GM12878 (cell line): ENCODE measurements at regions not wholly inside any gene's neighbourhood (a gene's known extent, or its start where the extent isn't known, plus 50 kb on each side); places are given as distances from the start of the nearest gene placed in this dataset.

Experiments
- ATAC-seq: fragments of 200-7000 bp; cut with Tn5 transposase; 3 replicates; pipeline ENCODE4 v1.9.1; 2020; ENCODE audit warnings: mild to moderate bottlenecking, moderate library complexity
- BruUV-seq: library from RNA; stranded (reverse); fragments of 400-500 nt; replicated peaks from 2 replicates; lab custom pipeline; 2021; lab: Mats Ljungman, UMichigan
- CTCF ChIA-PET: fragments of 300-600 bp; sonication (Branson Sonifier 250); formaldehyde crosslinking; extraction: SDS; loops from one replicate; lab custom pipeline; 2021; ENCODE audit warnings: inconsistent platforms; lab: Yijun Ruan, JAX
- POLR2A ChIA-PET: fragments of 350-600 bp; formaldehyde crosslinking; extraction: SDS; loops from one replicate; lab custom pipeline; 2021; ENCODE audit warnings: inconsistent platforms; lab: Charles Lee
- RAD21 ChIA-PET: fragments of 300-600 bp; sonication (Branson Sonifier 250); formaldehyde crosslinking; loops from one replicate; lab custom pipeline; 2023; ENCODE audit warnings: antibody characterized with exemption; ENCODE audit not compliant: unreplicated experiment; lab: Charles Lee
- SMC1A ChIA-PET: fragments of 300-600 bp; sonication (Branson Sonifier 250); formaldehyde crosslinking; loops from one replicate; lab custom pipeline; 2023; ENCODE audit not compliant: unreplicated experiment, uncharacterized antibody; lab: Charles Lee
- DNase-seq: peaks from one replicate; pipeline ENCODE4 v3.0.0-alpha.2; 2011; ENCODE audit warnings: low read depth, low spot score
- FAIRE-seq: peaks from 3 replicates; lab custom pipeline; 2011; peaks lifted over from hg19 to GRCh38; lab: Jason Lieb, UNC
- H2AFZ ChIP-seq: 2 replicates; pipeline ENCODE4 v1.6.0; 2011; ENCODE audit warnings: low read depth, low read length, control low read depth; ENCODE audit not compliant: control insufficient read depth
- H3K27ac ChIP-seq: 2 replicates; pipeline ENCODE4 v1.5.1; 2011; ENCODE audit warnings: control low read depth; ENCODE audit not compliant: control insufficient read depth, insufficient read depth
- H3K27me3 ChIP-seq, 2 experiments: replicated peaks in 1 of 2; 2 replicates each; pipeline versions ENCODE4 v1.6.0 to v1.6.1; 2011; ENCODE audit warnings: low read length in 1 of 2; ENCODE audit not compliant: control insufficient read depth in 2 of 2, insufficient read depth in 2 of 2
- H3K36me3 ChIP-seq, 2 experiments: 2 replicates each; pipeline ENCODE4 v1.5.1; 2011; ENCODE audit warnings: low read length in 1 of 2; ENCODE audit not compliant: control insufficient read depth in 2 of 2, insufficient read depth in 2 of 2
- H3K4me1 ChIP-seq: 2 replicates; pipeline ENCODE4 v1.6.1; 2011; ENCODE audit warnings: mild to moderate bottlenecking, low read length, moderate library complexity, mixed read lengths; ENCODE audit not compliant: control insufficient read depth, insufficient read depth
- H3K4me2 ChIP-seq: 2 replicates; pipeline ENCODE4 v1.6.0; 2011; ENCODE audit warnings: control low read depth; ENCODE audit not compliant: control insufficient read depth, insufficient read depth
- H3K4me3 ChIP-seq: fragments of 200-600 bp; sonication (generic); 2 replicates; pipeline ENCODE4 v1.5.1; 2016
- H3K79me2 ChIP-seq: 2 replicates; pipeline ENCODE4 v1.6.0; 2011; ENCODE audit warnings: low read length; ENCODE audit not compliant: control insufficient read depth, insufficient read depth
- H3K9ac ChIP-seq: 2 replicates; pipeline ENCODE4 v1.8.0; 2011; ENCODE audit warnings: low read length, control low read depth, mixed read lengths; ENCODE audit not compliant: control insufficient read depth, insufficient read depth
- H3K9me3 ChIP-seq: replicated peaks from 3 replicates; pipeline ENCODE4 v1.5.1; 2011; ENCODE audit warnings: mild to moderate bottlenecking, low read length; ENCODE audit not compliant: control insufficient read depth, insufficient read depth
- H4K20me1 ChIP-seq: 2 replicates; pipeline ENCODE4 v1.6.0; 2011; ENCODE audit not compliant: control insufficient read depth, insufficient read depth
- GABPA ChIP-seq: IDR thresholded peaks from 2 replicates; pipeline ENCODE4 v1.6.1; 2014; ENCODE audit warnings: antibody characterized with exemption, low read depth, mild to moderate bottlenecking, inconsistent platforms
- HDGF ChIP-seq: fragments of 450-650 bp; IDR thresholded peaks from 2 replicates; pipeline ENCODE4 v1.6.1; 2016; ENCODE audit warnings: antibody characterized with exemption
- MTA3 ChIP-seq: IDR thresholded peaks from 2 replicates; pipeline ENCODE4 v1.6.1; 2012; ENCODE audit warnings: low read length, inconsistent platforms, borderline replicate concordance
- NFXL1 ChIP-seq: fragments of 450-650 bp; IDR thresholded peaks from 2 replicates; pipeline ENCODE4 v1.6.1; 2017; ENCODE audit warnings: antibody characterized with exemption, mild to moderate bottlenecking, borderline replicate concordance
- RCOR1 ChIP-seq: conservative IDR thresholded peaks from 2 replicates; pipeline ENCODE4 v1.6.1; 2012; ENCODE audit warnings: low read depth, low read length, improper control_type of control experiment
- TCF12 ChIP-seq: IDR thresholded peaks from 2 replicates; pipeline ENCODE4 v1.6.1; 2011; ENCODE audit warnings: low read depth, mild to moderate bottlenecking, low read length
- USF2 ChIP-seq: IDR thresholded peaks from 2 replicates; pipeline ENCODE4 v1.6.1; 2011; ENCODE audit warnings: low read depth, low read length, improper control_type of control experiment, borderline replicate concordance
- ZNF384 ChIP-seq: IDR thresholded peaks from 2 replicates; pipeline ENCODE4 v1.6.1; 2012; ENCODE audit warnings: low read depth, mild to moderate bottlenecking, low read length, improper control_type of control experiment, borderline replicate concordance
- WGBS: methylation state at CpG from one replicate; pipeline ENCODE4 v1.1.6; 2016; ENCODE audit warnings: low lambda C conversion rate; ENCODE audit not compliant: insufficient replicate concordance, insufficient coverage; ENCODE audit errors: missing lambda C conversion rate; 5-methylcytosine and 5-hydroxymethylcytosine counted together
- in situ Hi-C: fragments of 300-500 bp; cut with MboI; formaldehyde crosslinking; loops from 9 replicates; pipeline ENCODE4 v1.14.3; 2018; ENCODE audit warnings: mixed read lengths
- intact Hi-C: fragments of 100-400 bp; cut with micrococcal nuclease; formaldehyde crosslinking; loops from one replicate; pipeline ENCODE4 v1.14.2; 2022; ENCODE audit not compliant: unreplicated experiment

GRCh38 chr1:209218981-209219380 is 364.5 kb upstream of the CAMK1G start:
- Histone ChIP-seq H3K9me3 (no peaks in the 10 kb centered on the region), H3K27me3 (no peaks in the 10 kb centered on the region), H3K4me1 (no peaks in the 10 kb centered on the region), H3K27ac (no peak overlapping the region), H2AFZ (no peak overlapping the region), H3K79me2 (no peaks in the 10 kb centered on the region), H4K20me1 (no peaks in the 10 kb centered on the region), H3K36me3 (no peaks in the 10 kb centered on the region), H3K4me2 (no peak overlapping the region), H3K9ac (no peak overlapping the region), H3K4me3 (no peak overlapping the region)
- ChIA-PET CTCF (no interaction called here), POLR2A (no interaction called here), RAD21 (no interaction called here), SMC1A (no interaction called here)
- WGBS = 3% methylated on average over 3 of the region's 3 CpGs
- FAIRE-seq (no peak), DNase-seq (no peak), ATAC-seq (no peak)
- no TSS peak for BruUV-seq
- intact Hi-C loops = no loop called here
- no peak for TF ChIP-seq NFXL1
- no peak for TF ChIP-seq ZNF384
- TF ChIP-seq GABPA = no peak
- TF ChIP-seq MTA3 = no peak
- TF ChIP-seq RCOR1 = no peak
- TF ChIP-seq HDGF = no peak
- TF ChIP-seq TCF12 = no peak
- no peak for TF ChIP-seq USF2
- in situ Hi-C loops = no loop called here
